T-helper 2 cell treated with Interferon-gamma antibody and Interleukin-4, amounts not matched to agents 5 μg/mL and 100 μg/mL, for 36 hours (primary cell): ENCODE measurements at regions not wholly inside any gene's neighbourhood (a gene's known extent, or its start where the extent isn't known, plus 50 kb on each side); places are given as distances from the start of the nearest gene placed in this dataset.

ENCODE experiments used
- DNase-seq: peaks from one replicate; pipeline ENCODE4 v3.0.0; 2021; ENCODE audit warnings: low spot score
- H3K27ac Mint-ChIP-seq: one replicate; pipeline ENCODE4 v1.8.0; 2021; ENCODE audit warnings: mild to moderate bottlenecking, mixed read lengths
- H3K27me3 Mint-ChIP-seq: one replicate; pipeline ENCODE4 v1.8.0; 2021; ENCODE audit warnings: low read depth, mixed read lengths
- H3K36me3 Mint-ChIP-seq: one replicate; pipeline ENCODE4 v1.8.0; 2021; ENCODE audit warnings: low read depth, mixed read lengths
- H3K4me1 Mint-ChIP-seq: one replicate; pipeline ENCODE4 v1.8.0; 2021; ENCODE audit warnings: low read depth, mixed read lengths
- H3K4me3 Mint-ChIP-seq: one replicate; pipeline ENCODE4 v1.8.0; 2022; ENCODE audit warnings: mild to moderate bottlenecking, moderate library complexity, mixed read lengths
- H3K9me3 Mint-ChIP-seq: one replicate; pipeline ENCODE4 v1.8.0; 2021; ENCODE audit warnings: mixed read lengths

DNA sequence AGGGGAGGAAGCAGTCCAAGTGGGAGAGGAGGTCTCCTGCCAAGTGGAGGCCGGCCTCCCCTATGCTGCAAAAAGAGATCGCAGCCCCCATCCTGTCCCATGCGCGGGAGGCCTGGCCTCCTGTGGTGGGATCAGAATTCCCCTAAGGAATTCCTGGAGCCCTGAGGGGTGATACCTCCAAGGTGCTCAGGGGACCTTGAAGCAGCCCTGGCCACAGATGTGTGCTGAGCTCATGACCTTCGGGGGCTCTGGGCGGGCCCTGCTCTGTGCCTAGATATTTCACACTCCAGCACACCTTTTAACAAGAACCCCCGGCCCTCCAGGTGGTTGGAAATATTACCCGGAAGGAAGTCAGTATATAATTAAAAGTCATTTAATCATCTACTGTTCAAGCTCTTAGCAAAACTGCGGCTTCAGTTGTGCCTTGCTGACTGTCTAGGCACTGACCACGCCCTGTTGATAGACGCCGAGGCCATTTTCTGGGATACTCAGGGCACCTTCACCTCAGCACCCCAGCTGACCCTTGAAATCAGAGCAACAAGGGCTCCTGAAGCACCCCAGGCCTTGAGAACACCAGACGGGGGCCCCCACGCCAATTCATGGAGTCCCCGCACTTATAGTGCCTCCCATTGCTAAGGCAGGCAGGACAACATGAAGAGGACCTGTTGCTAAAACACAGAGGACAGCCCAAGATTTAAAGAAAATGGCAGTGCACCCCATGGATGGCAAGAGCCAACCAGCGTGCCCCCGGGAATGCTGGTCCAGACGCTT is 119.1 kb downstream of the NDUFA10 start:
- H3K4me1 Mint-ChIP-seq: peaks cover 11% of the 10 kb centered on the region
- peaks cover 6% of the 10 kb centered on the region for H3K9me3 Mint-ChIP-seq
- no peak for DNase-seq
- no peak overlapping the region for H3K27ac Mint-ChIP-seq
- no peaks in the 10 kb centered on the region for H3K36me3 Mint-ChIP-seq
- H3K4me3 Mint-ChIP-seq: no peak overlapping the region
- H3K27me3 Mint-ChIP-seq: no peaks in the 10 kb centered on the region

DNA sequence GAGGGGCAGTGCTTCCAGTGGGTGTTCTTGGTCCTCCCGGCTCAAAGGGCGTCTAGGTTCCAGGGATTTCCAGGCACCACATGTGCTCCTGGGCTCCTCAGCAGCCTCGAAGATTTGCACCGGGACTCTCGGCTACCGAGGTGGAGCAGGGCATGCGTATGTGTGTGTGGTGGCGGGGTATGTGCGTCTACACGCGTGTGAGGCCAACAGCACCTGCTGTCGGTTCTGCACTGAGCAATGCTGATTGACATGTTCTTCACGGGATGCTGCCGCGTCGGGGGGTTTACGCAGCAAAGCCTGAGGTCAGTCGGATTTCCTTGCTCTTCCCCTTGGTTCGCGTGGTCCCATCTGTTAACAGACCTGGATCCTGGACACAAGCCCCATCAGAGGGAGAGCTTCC is 119.8 kb downstream of the NDUFA10 start:
- Mint-ChIP-seq H3K4me3 (no peak overlapping the region), H3K9me3 (peaks cover 6% of the 10 kb centered on the region), H3K36me3 (no peaks in the 10 kb centered on the region), H3K27me3 (no peaks in the 10 kb centered on the region), H3K4me1 (peaks cover 5% of the 10 kb centered on the region), H3K27ac (no peak overlapping the region)
- no peak for DNase-seq

DNA sequence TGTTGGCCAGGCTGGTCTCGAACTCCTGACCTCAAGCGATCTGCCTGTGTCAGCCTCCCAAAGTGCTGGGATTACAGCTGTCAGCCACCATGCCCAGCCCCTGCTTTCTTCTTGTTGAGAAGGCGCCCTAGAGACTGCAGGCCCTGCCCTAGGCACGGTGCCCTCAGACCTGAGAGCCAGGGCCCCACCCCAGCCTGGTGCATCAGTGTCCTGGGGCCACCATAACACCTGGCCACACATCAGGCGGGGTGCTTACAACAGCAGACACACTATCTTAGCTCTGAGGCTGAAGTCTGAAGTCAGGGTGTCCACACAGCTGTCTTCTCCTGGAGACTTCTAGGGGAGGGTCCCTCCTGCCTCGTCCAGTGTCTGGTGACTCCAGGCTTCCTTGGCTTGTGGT is 120.6 kb downstream of the NDUFA10 start:
- peaks cover 6% of the 10 kb centered on the region for H3K9me3 Mint-ChIP-seq
- H3K27me3 Mint-ChIP-seq: no peaks in the 10 kb centered on the region
- DNase-seq: no peak
- no peak overlapping the region for H3K4me3 Mint-ChIP-seq
- no peak overlapping the region for H3K27ac Mint-ChIP-seq
- no peaks in the 10 kb centered on the region for H3K36me3 Mint-ChIP-seq
- no peaks in the 10 kb centered on the region for H3K4me1 Mint-ChIP-seq

DNA sequence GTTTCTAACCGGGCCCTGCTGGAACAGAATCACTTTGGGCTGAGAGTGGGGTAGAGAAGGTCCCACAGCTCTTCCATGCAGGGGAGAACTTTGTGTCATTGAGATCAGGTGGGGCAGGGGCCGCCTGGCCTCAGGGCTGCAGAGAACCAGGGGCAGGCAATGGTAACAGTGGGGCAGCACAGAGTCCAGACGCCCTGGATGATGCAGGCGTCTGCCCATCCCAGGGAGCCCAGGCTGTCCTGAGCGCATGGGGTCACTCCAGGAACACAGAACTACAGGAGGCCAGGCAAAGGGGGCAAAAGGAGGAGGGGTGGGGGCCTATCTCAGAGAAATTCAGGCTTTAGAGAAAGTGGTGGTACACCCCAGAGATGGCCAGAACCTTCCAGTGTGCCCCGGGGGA is 121.3 kb downstream of the NDUFA10 start:
- Mint-ChIP-seq H3K9me3 (peaks cover 6% of the 10 kb centered on the region), H3K4me1 (no peaks in the 10 kb centered on the region), H3K36me3 (no peaks in the 10 kb centered on the region), H3K27me3 (no peaks in the 10 kb centered on the region), H3K27ac (no peak overlapping the region), H3K4me3 (no peak overlapping the region)
- no peak for DNase-seq

DNA sequence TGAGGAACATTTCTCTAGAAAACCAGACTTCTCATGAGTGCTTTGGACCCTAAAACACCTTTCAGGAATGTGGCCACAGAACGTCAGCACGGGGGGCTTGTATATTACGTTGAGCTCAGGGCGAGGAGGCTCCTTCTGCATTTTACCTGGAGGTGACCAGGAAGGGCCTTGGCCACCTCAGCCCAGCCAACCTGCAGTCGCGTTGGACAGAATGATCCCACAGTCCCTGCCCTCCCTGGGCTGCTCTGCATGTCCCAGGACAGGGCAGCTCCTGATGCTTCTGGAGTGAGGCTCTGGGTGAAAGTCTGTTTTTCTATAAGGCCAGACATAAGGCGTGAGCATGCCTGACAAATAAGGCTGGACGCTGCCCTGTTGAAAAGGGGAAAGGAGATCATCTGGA is 121.9 kb downstream of the NDUFA10 start:
- Mint-ChIP-seq H3K4me1 (no peaks in the 10 kb centered on the region), H3K9me3 (peaks cover 6% of the 10 kb centered on the region), H3K27ac (no peak overlapping the region), H3K4me3 (no peak overlapping the region), H3K36me3 (no peaks in the 10 kb centered on the region), H3K27me3 (peaks cover 2% of the 10 kb centered on the region)
- DNase-seq: no peak

DNA sequence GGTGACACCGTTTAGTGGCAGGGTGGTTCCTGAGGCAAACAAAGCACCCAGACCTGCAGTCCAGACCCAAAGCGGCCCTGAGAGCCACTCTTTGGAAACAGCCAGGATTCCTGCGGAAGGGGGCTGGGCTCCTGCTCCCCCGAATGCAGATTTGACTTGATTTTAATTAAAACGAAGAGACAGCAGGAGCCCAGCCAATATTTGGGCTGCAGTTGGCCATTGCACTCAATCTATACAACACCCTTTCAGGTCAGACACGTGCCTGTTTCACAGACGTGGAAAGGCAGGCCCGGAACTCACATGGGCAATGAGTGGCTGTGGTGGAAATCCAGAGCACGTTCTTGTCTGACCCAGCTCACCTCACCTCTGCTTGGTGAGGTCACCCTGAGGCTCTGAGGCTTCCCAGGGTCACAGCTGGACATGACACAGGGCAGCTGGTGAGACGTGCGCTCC is 122.4 kb downstream of the NDUFA10 start:
- peaks cover 6% of the 10 kb centered on the region for H3K9me3 Mint-ChIP-seq
- DNase-seq: no peak
- no peak overlapping the region for H3K27ac Mint-ChIP-seq
- H3K27me3 Mint-ChIP-seq: peaks cover 2% of the 10 kb centered on the region
- H3K36me3 Mint-ChIP-seq: no peaks in the 10 kb centered on the region
- no peak overlapping the region for H3K4me3 Mint-ChIP-seq
- H3K4me1 Mint-ChIP-seq: no peaks in the 10 kb centered on the region

DNA sequence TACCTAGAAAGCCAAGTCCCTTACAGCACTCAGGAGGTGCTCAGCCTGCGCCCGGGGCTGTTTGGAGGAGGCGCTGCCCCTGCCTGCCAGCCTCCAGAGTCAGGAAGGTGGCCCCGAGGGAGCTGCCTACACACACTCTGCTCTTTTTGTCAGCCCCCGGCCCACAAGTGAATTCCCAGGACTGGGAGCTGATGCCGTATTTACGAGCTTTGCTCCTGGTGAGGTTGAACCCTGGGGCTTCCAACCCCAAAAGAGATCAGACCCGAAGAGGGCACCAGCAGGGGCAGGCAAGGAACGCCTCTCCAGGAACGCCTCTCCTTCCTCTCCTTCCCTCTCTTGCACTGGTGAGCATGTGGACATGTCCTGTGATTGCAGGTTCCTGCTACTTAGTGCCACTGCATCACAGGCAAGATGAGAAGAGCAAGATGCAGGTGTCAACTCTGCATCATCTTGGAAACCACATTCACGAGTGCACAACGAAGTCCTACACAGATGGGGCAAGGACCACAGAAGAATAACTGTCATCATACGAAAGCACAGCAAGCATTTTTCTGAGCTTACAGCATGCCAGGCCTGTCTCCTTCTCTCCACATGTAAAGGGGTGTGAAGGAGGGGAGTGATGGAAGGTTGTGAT is 126.7 kb downstream of the NDUFA10 start:
- H3K27ac Mint-ChIP-seq: no peak overlapping the region
- no peaks in the 10 kb centered on the region for H3K36me3 Mint-ChIP-seq

DNA sequence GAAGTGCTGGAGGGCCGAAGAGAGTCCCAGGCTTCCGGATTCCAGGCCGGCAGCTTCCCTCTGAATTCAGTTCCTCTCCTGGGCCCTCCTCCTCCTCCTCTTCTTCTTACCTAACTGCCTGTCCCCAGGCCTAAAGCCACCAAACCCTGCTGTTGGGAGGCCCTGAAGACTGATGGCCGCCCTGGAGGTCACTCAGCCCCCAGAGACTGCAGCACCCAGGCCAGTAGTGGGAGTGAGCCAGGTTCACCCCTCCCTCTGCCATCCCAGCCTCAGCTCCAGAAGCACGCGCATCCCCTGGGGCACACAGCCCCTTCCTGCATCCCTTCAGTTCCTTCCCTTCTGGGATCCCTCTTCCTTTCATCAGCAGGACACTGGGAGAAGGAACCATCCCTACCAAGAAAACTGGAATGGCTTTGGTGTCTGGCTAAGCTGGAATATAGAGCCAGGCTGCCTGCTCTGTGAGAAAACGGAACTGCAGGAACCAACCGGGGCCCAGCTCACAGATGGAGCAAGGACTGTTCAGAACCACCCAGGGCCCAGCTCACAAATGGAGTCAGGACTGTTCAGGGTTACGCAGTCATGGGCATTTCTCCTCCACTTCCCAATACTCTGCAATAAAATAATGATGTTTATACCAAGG is 127.4 kb downstream of the NDUFA10 start:
- Mint-ChIP-seq H3K9me3 (no peaks in the 10 kb centered on the region), H3K36me3 (no peaks in the 10 kb centered on the region), H3K4me1 (no peaks in the 10 kb centered on the region), H3K27ac (no peak overlapping the region), H3K27me3 (peaks cover 13% of the 10 kb centered on the region), H3K4me3 (no peak overlapping the region)
- DNase-seq: no peak

More for the DNA sequence above, 126.7 kb downstream of the NDUFA10 start:
- no peaks in the 10 kb centered on the region for H3K4me1 Mint-ChIP-seq
- no peak overlapping the region for H3K4me3 Mint-ChIP-seq
- DNase-seq: no peak
- H3K9me3 Mint-ChIP-seq: no peaks in the 10 kb centered on the region
- peaks cover 13% of the 10 kb centered on the region for H3K27me3 Mint-ChIP-seq

DNA sequence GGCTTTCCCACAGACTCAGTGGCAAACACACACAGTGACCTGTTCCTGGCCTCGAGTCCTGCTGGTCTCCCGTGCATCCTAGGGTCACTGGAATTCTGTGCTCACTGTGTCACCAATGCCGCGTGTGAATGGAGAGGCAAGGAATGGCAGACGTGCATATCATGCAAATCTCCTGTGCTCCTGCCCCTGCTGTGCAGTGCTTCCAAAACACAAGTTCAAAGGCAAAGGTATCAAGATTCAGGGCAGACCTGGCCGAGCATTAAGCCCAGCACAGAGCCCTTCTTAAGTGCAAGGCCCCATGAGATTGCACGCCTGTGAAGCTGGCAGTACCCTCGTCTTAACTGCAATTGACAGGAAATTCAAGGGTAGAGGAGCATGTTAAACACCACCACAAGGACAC is 129.1 kb downstream of the NDUFA10 start:
- Mint-ChIP-seq H3K27me3 (peaks cover 13% of the 10 kb centered on the region), H3K27ac (no peak overlapping the region), H3K4me1 (no peaks in the 10 kb centered on the region), H3K36me3 (no peaks in the 10 kb centered on the region), H3K4me3 (no peak overlapping the region), H3K9me3 (no peaks in the 10 kb centered on the region)
- no peak for DNase-seq

DNA sequence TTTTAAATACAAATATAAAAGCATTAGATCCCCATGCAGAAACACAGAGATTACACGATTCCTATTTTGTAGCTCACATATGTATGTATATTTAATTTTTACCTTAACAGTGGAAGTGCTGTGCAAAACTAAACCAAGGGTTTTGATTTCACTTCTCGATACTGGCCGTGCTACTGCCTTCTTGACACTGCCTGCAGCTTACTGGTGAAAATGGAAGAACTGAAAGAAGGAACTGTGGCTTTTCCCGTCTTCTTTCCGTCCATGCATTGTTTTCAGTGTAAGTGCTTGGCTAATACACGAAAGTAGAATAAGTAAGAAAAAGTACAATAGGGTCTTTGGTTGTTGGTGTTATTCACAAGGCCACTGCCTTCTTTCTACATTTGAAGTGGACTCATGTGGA is 129.5 kb downstream of the NDUFA10 start:
- H3K4me3 Mint-ChIP-seq: no peak overlapping the region
- no peaks in the 10 kb centered on the region for H3K9me3 Mint-ChIP-seq
- no peak for DNase-seq
- no peak overlapping the region for H3K27ac Mint-ChIP-seq
- no peaks in the 10 kb centered on the region for H3K36me3 Mint-ChIP-seq
- peaks cover 13% of the 10 kb centered on the region for H3K27me3 Mint-ChIP-seq
- H3K4me1 Mint-ChIP-seq: no peaks in the 10 kb centered on the region

DNA sequence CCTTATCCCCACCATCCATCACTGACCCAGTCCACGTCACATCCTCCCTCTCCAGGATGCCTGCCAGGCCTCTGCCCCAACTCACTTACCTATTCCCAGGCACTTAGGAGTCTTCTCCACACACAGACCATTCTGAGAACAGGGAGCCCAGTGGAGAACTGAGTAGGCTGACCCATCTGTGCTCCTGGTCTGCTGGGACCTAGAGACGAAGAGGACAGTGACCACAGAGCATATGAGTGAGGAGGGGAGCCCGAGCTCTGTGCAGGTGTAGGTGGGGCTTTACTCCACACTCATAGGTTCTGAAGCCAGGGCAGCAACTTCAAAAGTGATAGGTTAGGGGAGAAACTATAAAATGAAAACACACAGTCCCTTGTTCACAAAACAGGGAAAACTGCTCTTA is 130.0 kb downstream of the NDUFA10 start:
- Mint-ChIP-seq H3K4me3 (no peak overlapping the region), H3K27ac (no peak overlapping the region), H3K9me3 (no peaks in the 10 kb centered on the region), H3K4me1 (no peaks in the 10 kb centered on the region), H3K36me3 (no peaks in the 10 kb centered on the region), H3K27me3 (peaks cover 13% of the 10 kb centered on the region)
- DNase-seq: no peak

DNA sequence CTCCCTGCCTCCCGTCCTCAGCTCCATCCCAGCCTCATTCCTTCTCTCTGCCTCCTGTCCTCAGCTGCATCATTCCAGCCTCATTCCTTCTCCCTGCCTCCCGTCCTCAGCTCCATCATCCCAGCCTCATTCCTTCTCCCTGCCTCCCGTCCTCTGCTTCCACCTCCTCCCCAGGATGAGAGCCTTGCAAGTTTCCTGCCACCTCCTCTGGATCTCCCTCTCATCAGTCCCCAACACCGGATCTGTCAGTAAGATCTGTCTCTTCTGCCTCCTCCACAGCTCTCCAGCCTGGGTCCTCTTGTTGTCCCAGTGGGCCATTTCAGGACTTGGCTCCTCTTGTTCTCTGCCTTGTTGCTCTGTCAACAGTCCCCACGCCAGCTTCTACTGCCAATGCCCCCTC is 130.9 kb downstream of the NDUFA10 start:
- H3K4me1 Mint-ChIP-seq: no peaks in the 10 kb centered on the region
- no peak for DNase-seq
- no peaks in the 10 kb centered on the region for H3K9me3 Mint-ChIP-seq
- no peaks in the 10 kb centered on the region for H3K36me3 Mint-ChIP-seq
- no peak overlapping the region for H3K4me3 Mint-ChIP-seq
- H3K27me3 Mint-ChIP-seq: peaks cover 13% of the 10 kb centered on the region
- no peak overlapping the region for H3K27ac Mint-ChIP-seq

DNA sequence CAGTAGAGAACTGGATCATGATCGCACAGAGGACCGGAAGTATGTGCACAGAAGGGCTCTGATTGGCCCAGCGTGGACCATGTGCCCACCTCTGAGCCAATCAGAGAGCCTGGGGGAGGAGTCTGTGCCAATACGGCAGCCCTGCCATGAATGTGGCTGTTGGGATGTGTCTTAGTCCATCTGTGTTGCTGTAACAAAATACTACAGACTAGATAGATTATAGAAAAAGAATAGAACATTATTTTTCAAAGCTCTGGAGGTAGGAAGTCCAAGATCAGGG is 132.0 kb downstream of the NDUFA10 start:
- H3K9me3 Mint-ChIP-seq: no peaks in the 10 kb centered on the region
- H3K4me1 Mint-ChIP-seq: no peaks in the 10 kb centered on the region
- no peak overlapping the region for H3K27ac Mint-ChIP-seq
- no peak overlapping the region for H3K4me3 Mint-ChIP-seq
- no peak for DNase-seq
- H3K36me3 Mint-ChIP-seq: no peaks in the 10 kb centered on the region
- peaks cover 11% of the 10 kb centered on the region for H3K27me3 Mint-ChIP-seq

DNA sequence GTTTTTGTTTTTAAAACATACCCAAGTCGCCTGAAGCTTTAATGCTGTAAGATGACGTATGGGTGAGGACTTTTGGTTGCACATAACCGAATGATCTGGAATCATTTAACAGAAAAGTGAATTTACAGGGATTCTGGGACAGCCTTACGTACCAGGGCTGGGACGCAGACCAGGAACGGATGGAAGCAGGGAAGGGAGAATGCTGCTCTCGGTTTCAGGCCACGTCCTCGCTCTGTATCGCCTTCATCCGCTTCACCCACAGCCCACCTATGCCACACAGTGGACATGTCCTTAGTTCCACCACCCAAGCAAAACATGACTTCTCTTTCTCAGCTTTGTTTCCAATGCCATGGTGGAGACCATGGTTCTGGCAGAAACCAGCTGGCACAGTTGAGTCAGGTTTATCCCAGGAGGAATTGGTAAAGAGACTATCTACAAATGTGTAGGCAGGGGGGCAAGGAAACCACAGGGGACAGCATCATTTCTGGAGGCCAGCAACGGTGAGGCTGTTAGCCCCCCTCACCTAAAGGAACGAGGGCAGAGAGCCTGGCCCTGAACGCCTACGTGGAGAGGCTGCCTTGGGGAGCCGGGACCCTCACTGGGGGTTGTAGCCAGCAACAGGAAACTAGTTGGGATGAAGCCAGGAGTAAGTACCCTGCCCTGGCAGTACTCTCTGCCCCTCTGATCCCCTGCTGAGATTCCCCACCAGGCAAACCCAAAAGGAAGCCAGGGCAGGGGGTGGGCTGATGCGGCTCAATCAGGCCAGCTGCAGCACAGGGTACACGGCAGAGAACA is 132.5 kb downstream of the NDUFA10 start:
- H3K27me3 Mint-ChIP-seq: peaks cover 11% of the 10 kb centered on the region
- H3K27ac Mint-ChIP-seq: no peak overlapping the region
- no peaks in the 10 kb centered on the region for H3K4me1 Mint-ChIP-seq

More for the DNA sequence above, 132.5 kb downstream of the NDUFA10 start:
- no peak for DNase-seq
- H3K36me3 Mint-ChIP-seq: no peaks in the 10 kb centered on the region
- no peaks in the 10 kb centered on the region for H3K9me3 Mint-ChIP-seq
- no peak overlapping the region for H3K4me3 Mint-ChIP-seq
